HG02884 (cell line): ENCODE measurements at regions not wholly inside any gene's neighbourhood (a gene's known extent, or its start where the extent isn't known, plus 50 kb on each side); places are given as distances from the start of the nearest gene placed in this dataset.

ENCODE experiments used
- ATAC-seq: cut with Tn5 transposase; IDR thresholded peaks from one replicate; pipeline ENCODE4 v1.9.1; 2021; ENCODE audit warnings: mild to moderate bottlenecking, moderate library complexity; ENCODE audit not compliant: unreplicated experiment

- no peak for ATAC-seq
Measured at GRCh38 chr1:47696737-47697441, 259.0 kb downstream of the FOXD2 start.

GRCh38 chr1:47697616-47698335, 259.9 kb downstream of the FOXD2 start:
- no peak for ATAC-seq

GRCh38 chr1:47699492-47700235, 261.8 kb downstream of the FOXD2 start:
- no peak for ATAC-seq

GRCh38 chr1:47701283-47701682, 263.4 kb downstream of the FOXD2 start:
- no peak for ATAC-seq

- ATAC-seq: no peak
Measured at GRCh38 chr1:47701741-47702515, 264.1 kb downstream of the FOXD2 start.

GRCh38 chr1:47703156-47703825, 265.4 kb downstream of the FOXD2 start:
- no peak for ATAC-seq

- no peak for ATAC-seq
Measured at GRCh38 chr1:47703981-47704596, 266.2 kb downstream of the FOXD2 start.

DNA sequence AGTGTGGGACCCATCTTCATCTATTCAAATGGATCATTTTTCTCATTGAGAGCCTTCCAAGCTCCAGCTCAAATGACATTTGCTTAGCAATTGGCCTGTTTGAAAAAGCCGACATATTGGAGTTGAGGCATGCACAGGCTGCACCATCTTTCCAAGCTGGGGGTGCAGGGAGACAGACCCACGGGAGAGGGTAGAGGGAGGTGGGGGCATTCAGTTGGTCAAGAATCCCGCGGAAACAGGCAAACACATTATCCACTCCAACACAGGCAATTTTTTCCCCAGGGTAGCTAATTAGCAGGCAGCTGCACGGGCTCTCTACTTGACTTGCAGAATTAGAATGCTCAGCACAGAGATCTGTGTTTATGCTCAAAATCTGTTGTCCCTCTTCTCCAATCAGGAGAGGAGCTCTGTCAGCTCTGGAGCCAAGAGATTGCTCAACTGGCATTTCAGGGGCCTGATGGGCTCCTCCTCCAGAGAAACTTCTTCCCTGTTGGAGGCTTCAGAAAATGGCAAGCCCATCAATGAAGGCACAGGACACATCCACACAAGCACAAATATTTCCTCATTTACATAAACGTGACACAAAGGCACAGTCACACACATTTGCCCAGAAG, 267.8 kb downstream of the FOXD2 start:
- no peak for ATAC-seq

- ATAC-seq: no peak
Measured at GRCh38 chr1:47707503-47707902, 269.7 kb downstream of the FOXD2 start.

DNA sequence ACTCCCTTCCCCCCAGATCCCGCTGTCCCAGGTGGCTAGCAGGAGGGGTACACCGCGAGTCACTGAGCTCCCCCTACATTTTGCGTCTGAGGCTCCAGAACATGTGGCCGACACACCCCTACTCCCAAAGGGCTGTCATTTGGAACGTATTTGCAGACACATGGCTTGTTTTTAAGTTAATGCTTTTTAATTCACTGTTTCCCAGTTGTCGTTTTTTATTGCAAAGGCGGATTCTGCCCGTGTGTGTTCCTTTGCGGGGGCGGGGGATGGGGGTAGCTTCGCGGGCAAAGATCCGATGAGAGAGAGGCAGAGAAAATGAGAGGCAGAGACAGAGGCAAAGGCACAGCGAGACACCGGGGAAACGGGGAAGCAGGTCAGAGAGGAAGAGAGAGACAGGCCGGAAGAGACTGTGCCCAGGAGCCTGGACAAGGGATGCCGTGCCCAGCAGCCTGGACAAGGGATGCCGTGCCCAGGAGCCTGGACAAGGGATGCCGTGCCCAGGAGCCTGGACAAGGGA, 270.2 kb downstream of the FOXD2 start:
- no peak for ATAC-seq

GRCh38 chr1:47708658-47709018, 270.8 kb downstream of the FOXD2 start:
- no peak for ATAC-seq

DNA sequence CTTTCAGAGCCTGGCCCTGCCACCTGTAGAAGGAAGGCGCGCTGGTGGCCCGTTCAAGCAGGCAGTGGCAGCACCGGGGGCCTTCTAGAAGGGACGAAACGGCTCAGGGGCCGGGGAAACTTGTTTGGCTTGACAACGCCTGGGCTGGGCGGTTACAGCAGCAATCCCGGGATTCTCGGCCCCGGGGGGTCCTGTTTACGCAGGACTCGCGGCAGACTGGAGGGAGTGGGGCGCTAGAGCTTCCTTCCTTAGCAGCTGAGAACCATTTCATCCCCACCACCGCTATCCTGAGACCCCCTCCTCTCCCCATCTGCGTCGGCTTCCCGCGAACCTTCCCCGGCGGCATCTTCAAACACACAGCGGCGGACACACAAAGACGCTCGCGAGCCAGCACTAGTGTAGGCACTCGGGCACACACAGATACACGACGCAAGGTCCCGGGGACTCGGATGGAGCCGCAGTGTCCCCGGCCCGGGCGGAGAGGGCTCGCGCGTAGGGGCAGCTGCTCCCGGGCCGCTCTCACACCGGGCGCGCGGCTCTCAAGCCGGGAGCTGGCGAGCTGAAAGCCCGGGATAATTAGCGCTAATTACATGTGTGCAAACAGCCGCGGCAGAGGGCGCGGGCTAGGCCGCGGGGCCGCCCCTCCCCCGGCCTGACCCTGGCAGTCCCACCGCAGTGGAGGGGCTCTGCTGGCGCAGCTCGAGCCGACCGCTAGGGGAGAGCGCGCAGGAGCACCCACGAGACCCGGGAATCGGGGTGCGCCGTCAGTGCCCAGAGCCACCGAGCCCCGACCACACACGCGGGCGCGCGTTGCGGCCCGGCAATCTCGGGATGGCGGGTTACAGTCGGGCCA, 271.4 kb downstream of the FOXD2 start:
- ATAC-seq: no peak

DNA sequence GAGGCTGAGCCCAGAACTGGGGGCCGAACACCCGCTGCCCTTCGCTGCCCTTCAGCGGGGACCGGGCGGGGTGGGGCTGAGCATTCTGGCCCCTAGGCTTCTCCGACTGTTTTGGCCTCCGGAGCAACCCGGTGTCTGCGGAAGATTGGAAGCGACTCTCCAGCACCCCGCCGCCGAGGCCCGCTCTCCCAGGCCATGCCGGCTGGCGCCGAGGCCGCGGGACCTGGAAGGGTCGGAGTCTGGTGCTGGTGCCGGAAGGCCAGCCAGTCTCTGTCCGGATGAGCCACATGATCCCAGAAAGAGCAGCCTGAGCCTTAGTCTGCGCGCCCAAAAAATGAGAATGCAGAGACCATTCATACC, 272.0 kb downstream of the FOXD2 start:
- no peak for ATAC-seq

- ATAC-seq: no peak
Measured at GRCh38 chr1:47710329-47711071, 272.7 kb downstream of the FOXD2 start.
